HCT116 (cell line): ENCODE measurements at regions not wholly inside any gene's neighbourhood (a gene's known extent, or its start where the extent isn't known, plus 50 kb on each side); places are given as distances from the start of the nearest gene placed in this dataset.

ENCODE experiments used
- ATAC-seq: fragments of 200-7000 bp; cut with Tn5 transposase; 2 replicates; pipeline ENCODE4 v1.9.1; 2020; ENCODE audit warnings: mild to moderate bottlenecking, moderate library complexity
- BruUV-seq: library from RNA; stranded (reverse); fragments of 400-500 nt; replicated peaks from 2 replicates; lab custom pipeline; 2021; lab: Mats Ljungman, UMichigan
- CTCF ChIA-PET: fragments of 300-600 bp; sonication (Branson Sonifier 250); formaldehyde crosslinking; loops from one replicate; lab custom pipeline; 2021; ENCODE audit warnings: antibody characterized with exemption; lab: Charles Lee
- POLR2A ChIA-PET: fragments of 300-600, 350-600 bp; sonication (Branson Sonifier 250); formaldehyde crosslinking; loops from one replicate; lab custom pipeline; 2021; ENCODE audit warnings: antibody characterized with exemption; lab: Charles Lee
- RAD21 ChIA-PET, 2 experiments: fragments of 300-600 bp; sonication (Branson Sonifier 250); formaldehyde crosslinking; loops; one replicate each; lab custom pipeline; 2023; ENCODE audit warnings: low total read pairs in 2 of 2; ENCODE audit not compliant: uncharacterized antibody in 2 of 2, unreplicated experiment in 2 of 2, low non-redundant PET in 1 of 2; lab: Charles Lee
- DNase-seq: peaks from one replicate; pipeline ENCODE4 v3.0.0-alpha.2; 2010; ENCODE audit warnings: low read depth, low spot score
- H2AFZ ChIP-seq: fragments of 200-600 bp; shearing (Covaris generic), sonication (generic); 2 replicates; pipeline ENCODE4 v1.6.1; 2017; ENCODE audit warnings: low read depth, mixed run types, mixed read lengths, antibody characterized with exemption, low read length; ENCODE audit not compliant: poor library complexity, severe bottlenecking
- H3K27ac ChIP-seq: 2 replicates; pipeline ENCODE4 v1.5.1; 2012; ENCODE audit warnings: low read depth, low read length
- H3K27me3 ChIP-seq: fragments of 200-600 bp; sonication (generic); 2 replicates; pipeline ENCODE4 v1.6.1; 2016; ENCODE audit warnings: mixed run types, low read length, mixed read lengths; ENCODE audit not compliant: insufficient read depth
- H3K36me3 ChIP-seq, 2 experiments: fragments of 200-500 bp in 1 of 2; fragments of 200-600 bp in 1 of 2; sonication (Bioruptor generic) in 1 of 2; sonication (generic) in 1 of 2; 2 replicates each; pipeline versions ENCODE4 v1.5.1 to v1.6.1; 2014 to 2016; ENCODE audit warnings: low read length in 2 of 2, inconsistent platforms in 1 of 2, mixed read lengths in 1 of 2, mixed run types in 1 of 2; ENCODE audit not compliant: insufficient read depth in 2 of 2, control insufficient read depth in 1 of 2
- H3K4me1 ChIP-seq, 2 experiments: fragments of 200-600 bp in 1 of 2; sonication (generic) in 1 of 2; 2 replicates each; pipeline versions ENCODE4 v1.5.1 to v1.6.1; 2012 to 2017; ENCODE audit warnings: low read length in 2 of 2, inconsistent platforms in 1 of 2, mild to moderate bottlenecking in 1 of 2, mixed read lengths in 1 of 2, mixed run types in 1 of 2, moderate library complexity in 1 of 2; ENCODE audit not compliant: insufficient read depth in 2 of 2, control insufficient read depth in 1 of 2
- H3K4me2 ChIP-seq: fragments of 200-600 bp; sonication (generic); 2 replicates; pipeline ENCODE4 v1.6.1; 2017; ENCODE audit warnings: mixed run types, low read length, mixed read lengths
- H3K4me3 ChIP-seq, 2 experiments: fragments of 200-600 bp in 1 of 2; sonication (generic) in 1 of 2; replicated peaks in 1 of 2; 2 replicates each; pipeline ENCODE4 v1.5.1; 2011 to 2016; ENCODE audit warnings: low read length in 2 of 2, control low read depth in 1 of 2, low read depth in 1 of 2, mild to moderate bottlenecking in 1 of 2, mixed read lengths in 1 of 2, mixed run types in 1 of 2
- H3K79me2 ChIP-seq: fragments of 200-600 bp; sonication (generic); 2 replicates; pipeline ENCODE4 v1.6.1; 2017; ENCODE audit warnings: mild to moderate bottlenecking, mixed run types, low read length, moderate library complexity, mixed read lengths; ENCODE audit not compliant: insufficient read depth
- H3K9ac ChIP-seq: fragments of 200-600 bp; sonication (generic); 2 replicates; pipeline ENCODE4 v1.6.1; 2016; ENCODE audit warnings: low read length, mixed read lengths
- H3K9me2 ChIP-seq: fragments of 200-600 bp; sonication (generic), shearing (Covaris generic); 2 replicates; pipeline ENCODE4 v1.6.1; 2017; ENCODE audit warnings: mixed run types, mild to moderate bottlenecking, moderate library complexity; ENCODE audit not compliant: insufficient read depth
- H3K9me3 ChIP-seq, 2 experiments: fragments of 200-500 bp in 1 of 2; fragments of 200-600 bp in 1 of 2; sonication (Bioruptor generic) in 1 of 2; sonication (generic) in 1 of 2; 2 replicates each; pipeline ENCODE4 v1.6.1; 2014 to 2017; ENCODE audit warnings: low read length in 2 of 2, mixed read lengths in 2 of 2, inconsistent platforms in 1 of 2, low read depth in 1 of 2, mild to moderate bottlenecking in 1 of 2, mixed run types in 1 of 2, moderate library complexity in 1 of 2; ENCODE audit not compliant: control insufficient read depth in 1 of 2, insufficient read depth in 1 of 2
- H4K20me1 ChIP-seq: fragments of 200-600 bp; sonication (generic), shearing (Covaris generic); 2 replicates; pipeline ENCODE4 v1.6.1; 2017; ENCODE audit warnings: mixed run types, mild to moderate bottlenecking, moderate library complexity; ENCODE audit not compliant: insufficient read depth
- EZH2 ChIP-seq: fragments of 200-600 bp; sonication (generic); IDR thresholded peaks from 2 replicates; pipeline ENCODE4 v1.6.1; 2017; ENCODE audit warnings: antibody characterized with exemption, mixed run types
- POLR2AphosphoS5 ChIP-seq: IDR thresholded peaks from 2 replicates; pipeline ENCODE4 v1.6.1; 2011; ENCODE audit warnings: mild to moderate bottlenecking, low read depth, low read length, moderate library complexity
- RAD21 ChIP-seq: IDR thresholded peaks from 2 replicates; pipeline ENCODE4 v1.6.1; 2012; ENCODE audit warnings: low read depth, mild to moderate bottlenecking
- SRF ChIP-seq: IDR thresholded peaks from 2 replicates; pipeline ENCODE4 v1.6.1; 2012; ENCODE audit warnings: low read depth
- ZBTB33 ChIP-seq: IDR thresholded peaks from 2 replicates; pipeline ENCODE4 v1.6.1; 2011; ENCODE audit warnings: mild to moderate bottlenecking, low read length, moderate library complexity; ENCODE audit not compliant: insufficient replicate concordance; ENCODE audit errors: extremely low read depth
- ZFX ChIP-seq: fragments of 450-650 bp; IDR thresholded peaks from 2 replicates; pipeline ENCODE4 v1.6.1; 2017
- ZNF274 ChIP-seq: fragments of 200-500 bp; sonication (Bioruptor generic); IDR thresholded peaks from 2 replicates; pipeline ENCODE4 v1.6.1; 2014; ENCODE audit warnings: mild to moderate bottlenecking, low read depth, low read length, inconsistent platforms
- intact Hi-C: fragments of 100-400 bp; cut with micrococcal nuclease; formaldehyde crosslinking; loops from 2 replicates; pipeline ENCODE4 v1.10.0; 2022
- TF ChIP-seq, protein P1 (sequence below): IDR thresholded peaks from 2 replicates; pipeline ENCODE4 v1.6.1; 2012
- TF ChIP-seq, protein P2 (sequence below): IDR thresholded peaks from 2 replicates; pipeline ENCODE4 v1.6.1; 2012

DNA sequence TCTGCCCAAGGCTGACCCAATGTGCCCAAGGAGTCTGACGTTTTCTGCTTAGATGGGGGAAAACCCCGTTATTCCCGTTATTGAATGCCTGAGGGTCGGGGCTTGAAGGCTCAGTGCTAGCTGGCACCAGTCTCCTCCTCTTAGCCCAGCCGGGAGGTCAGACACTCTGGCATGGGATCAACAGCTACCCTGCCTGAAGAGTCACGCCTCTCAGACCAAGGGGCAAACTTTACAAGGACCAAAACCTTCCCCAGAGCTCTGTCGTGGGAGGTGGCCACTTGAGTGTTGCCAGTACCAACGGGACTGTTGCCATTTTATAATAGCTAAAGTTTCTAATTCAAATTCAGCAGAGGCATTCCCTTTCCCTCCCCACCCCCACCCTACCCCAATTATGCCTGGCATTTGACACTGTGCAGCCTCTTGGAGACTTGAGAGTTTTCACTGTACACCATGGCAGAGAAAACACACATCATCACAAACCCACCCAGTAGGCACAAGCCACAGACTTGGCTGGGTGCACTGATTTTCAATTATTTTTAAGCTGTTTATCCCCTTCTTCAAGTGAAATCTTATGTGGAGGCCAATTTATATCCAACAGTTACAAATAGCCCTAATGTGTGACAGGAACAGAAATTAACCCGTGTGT, 137.5 kb upstream of the SYT13 start (continued):
- TF ChIP-seq SRF, result no peak
- TF ChIP-seq, protein P1, sequence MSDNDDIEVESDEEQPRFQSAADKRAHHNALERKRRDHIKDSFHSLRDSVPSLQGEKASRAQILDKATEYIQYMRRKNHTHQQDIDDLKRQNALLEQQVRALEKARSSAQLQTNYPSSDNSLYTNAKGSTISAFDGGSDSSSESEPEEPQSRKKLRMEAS, result no peak
- TF ChIP-seq ZNF274, result no peak
- no peak for TF ChIP-seq POLR2AphosphoS5
- no peak for TF ChIP-seq ZBTB33

DNA sequence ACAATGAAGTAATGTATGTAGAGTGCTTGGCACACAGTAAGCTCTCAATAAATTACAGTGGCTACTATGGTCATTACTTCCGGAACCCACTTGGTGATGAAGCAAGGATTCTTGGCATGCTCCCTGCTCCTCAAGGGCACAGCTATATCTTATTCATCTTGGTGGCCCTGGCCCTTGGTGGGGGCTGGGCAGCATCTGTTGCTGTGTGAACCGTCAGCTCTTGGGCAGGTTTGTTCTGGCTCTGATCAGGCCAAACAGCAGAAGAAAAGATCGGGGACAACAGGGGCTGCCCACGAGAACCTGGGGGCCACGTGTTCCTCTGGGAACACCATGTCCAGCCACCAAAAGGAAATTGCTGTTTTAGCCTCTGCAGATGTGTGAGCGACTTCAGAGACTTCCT, 136.9 kb upstream of the SYT13 start:
- RAD21 ChIA-PET, result no interaction called here
- Histone ChIP-seq H3K27ac (no peak overlapping the region), H4K20me1 (no peaks in the 10 kb centered on the region), H3K4me3 (no peak overlapping the region), H3K36me3 (no peaks in the 10 kb centered on the region), H3K9me2 (no peaks in the 10 kb centered on the region), H2AFZ (no peak overlapping the region), H3K79me2 (no peaks in the 10 kb centered on the region), H3K9me3 (peaks cover 0 to 10% of the 10 kb centered on the region in 2 experiments; a peak in 1 of 4 replicates), H3K9ac (no peak overlapping the region)
- DNase-seq (no peak), ATAC-seq (no peak)
- intact Hi-C loops, result no loop called here
- TF ChIP-seq RAD21, result no peak
- TF ChIP-seq, protein P2, sequence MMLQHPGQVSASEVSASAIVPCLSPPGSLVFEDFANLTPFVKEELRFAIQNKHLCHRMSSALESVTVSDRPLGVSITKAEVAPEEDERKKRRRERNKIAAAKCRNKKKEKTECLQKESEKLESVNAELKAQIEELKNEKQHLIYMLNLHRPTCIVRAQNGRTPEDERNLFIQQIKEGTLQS, result no peak
- no peak for TF ChIP-seq EZH2
- TF ChIP-seq, protein P1, result no peak
- no peak for TF ChIP-seq ZFX
- TF ChIP-seq, all 23 proteins: peak for 0
- Histone ChIP-seq H3K4me2 (no peak overlapping the region), H3K27me3 (peaks cover 43% of the 10 kb centered on the region), H3K4me1 (no peaks in the 10 kb centered on the region)
- CTCF ChIA-PET, result no interaction called here
- POLR2A ChIA-PET, result no interaction called here
- BruUV-seq, result no TSS peak
